ENCODE measurements at regions not wholly inside any gene's neighbourhood (a gene's known extent, or its start where the extent isn't known, plus 50 kb on each side); places are given as distances from the start of the nearest gene placed in this dataset.

- no peak for TF ChIP-seq CREB5 (CRISPR knock-in tag; IDR thresholded peaks at IDR 0.05; ENCODE audit: low read depth)
- no peak for TF ChIP-seq CSRNP3 (CRISPR knock-in tag; IDR thresholded peaks at IDR 0.05)
- no peak for TF ChIP-seq ZNF565 (CRISPR knock-in tag; conservative IDR thresholded peaks at IDR 0.05; ENCODE audit: low read depth)
- no peak for TF ChIP-seq ZFP30 (CRISPR knock-in tag; IDR thresholded peaks at IDR 0.05)
- no peak for TF ChIP-seq CSDC2 (CRISPR knock-in tag; IDR thresholded peaks at IDR 0.05)
- no peak for TF ChIP-seq OSR1 (CRISPR knock-in tag; IDR thresholded peaks at IDR 0.05)
These were observed 1087.1 kb downstream of the TBC1D22A start (continued) for GRCh38 chr22:47849576-47849975.

GRCh38 chr22:47848184-47848920, 1085.9 kb downstream of the TBC1D22A start:
- ATAC-seq: no peak
- TF ChIP-seq RARB (CRISPR knock-in tag; IDR thresholded peaks at IDR 0.05): no peak
- no peak for TF ChIP-seq ZFP30 (CRISPR knock-in tag; IDR thresholded peaks at IDR 0.05)
- no peak for TF ChIP-seq GLIS3 (CRISPR knock-in tag; IDR thresholded peaks at IDR 0.05)
- TF ChIP-seq CSRNP3 (CRISPR knock-in tag; IDR thresholded peaks at IDR 0.05): no peak
- TF ChIP-seq PPARA (CRISPR knock-in tag; IDR thresholded peaks at IDR 0.05; ENCODE audit: borderline replicate concordance): no peak
- TF ChIP-seq ESRRG (CRISPR knock-in tag; IDR thresholded peaks at IDR 0.05): no peak
- no peak for TF ChIP-seq ISL1 (CRISPR knock-in tag; IDR thresholded peaks at IDR 0.05)
- no peak for TF ChIP-seq ZFP3 (CRISPR knock-in tag; IDR thresholded peaks at IDR 0.05)
- no peak for TF ChIP-seq ZNF565 (CRISPR knock-in tag; conservative IDR thresholded peaks at IDR 0.05; ENCODE audit: low read depth)
- no peak for TF ChIP-seq ZNF8 (CRISPR knock-in tag; IDR thresholded peaks at IDR 0.05)
- TF ChIP-seq ARNTL (CRISPR knock-in tag; IDR thresholded peaks at IDR 0.05; ENCODE audit: borderline replicate concordance, low read depth): no peak
- TF ChIP-seq BACH2 (CRISPR knock-in tag; IDR thresholded peaks at IDR 0.05; ENCODE audit: borderline replicate concordance): no peak
- TF ChIP-seq TCF4 (CRISPR knock-in tag; IDR thresholded peaks at IDR 0.05; ENCODE audit: borderline replicate concordance): no peak
- no peak for TF ChIP-seq CSDC2 (CRISPR knock-in tag; IDR thresholded peaks at IDR 0.05)
- TF ChIP-seq TSHZ2 (CRISPR knock-in tag; IDR thresholded peaks at IDR 0.05): no peak
- TF ChIP-seq TOX (CRISPR knock-in tag; IDR thresholded peaks at IDR 0.05; ENCODE audit: borderline replicate concordance): no peak
- no peak for TF ChIP-seq SNAI2 (CRISPR knock-in tag; IDR thresholded peaks at IDR 0.05)

- ATAC-seq: no peak
- TF ChIP-seq BACH2 (CRISPR knock-in tag; IDR thresholded peaks at IDR 0.05; ENCODE audit: borderline replicate concordance) (no peak), ZNF70 (CRISPR knock-in tag; IDR thresholded peaks at IDR 0.05) (no peak), ISL1 (CRISPR knock-in tag; IDR thresholded peaks at IDR 0.05) (no peak), OSR1 (CRISPR knock-in tag; IDR thresholded peaks at IDR 0.05) (no peak), TOX (CRISPR knock-in tag; IDR thresholded peaks at IDR 0.05; ENCODE audit: borderline replicate concordance) (no peak)
These were observed 1084.9 kb downstream of the TBC1D22A start for GRCh38 chr22:47847131-47847890.

GRCh38 chr22:47846206-47846605, 1083.8 kb downstream of the TBC1D22A start:
- no peak for ATAC-seq
- no peak for TF ChIP-seq BACH2 (CRISPR knock-in tag; IDR thresholded peaks at IDR 0.05; ENCODE audit: borderline replicate concordance)
- TF ChIP-seq ZNF70 (CRISPR knock-in tag; IDR thresholded peaks at IDR 0.05): no peak
- TF ChIP-seq ESRRG (CRISPR knock-in tag; IDR thresholded peaks at IDR 0.05): no peak
- no peak for TF ChIP-seq TSHZ2 (CRISPR knock-in tag; IDR thresholded peaks at IDR 0.05)
- TF ChIP-seq ARNTL (CRISPR knock-in tag; IDR thresholded peaks at IDR 0.05; ENCODE audit: borderline replicate concordance, low read depth): no peak
- TF ChIP-seq TOX (CRISPR knock-in tag; IDR thresholded peaks at IDR 0.05; ENCODE audit: borderline replicate concordance): no peak
- no peak for TF ChIP-seq TCF4 (CRISPR knock-in tag; IDR thresholded peaks at IDR 0.05; ENCODE audit: borderline replicate concordance)
- no peak for TF ChIP-seq CSDC2 (CRISPR knock-in tag; IDR thresholded peaks at IDR 0.05)
- TF ChIP-seq GLIS3 (CRISPR knock-in tag; IDR thresholded peaks at IDR 0.05): no peak
- TF ChIP-seq RARB (CRISPR knock-in tag; IDR thresholded peaks at IDR 0.05): no peak
- TF ChIP-seq PPARA (CRISPR knock-in tag; IDR thresholded peaks at IDR 0.05; ENCODE audit: borderline replicate concordance): no peak
- TF ChIP-seq ISL1 (CRISPR knock-in tag; IDR thresholded peaks at IDR 0.05): no peak
- TF ChIP-seq ZNF8 (CRISPR knock-in tag; IDR thresholded peaks at IDR 0.05): no peak
- no peak for TF ChIP-seq SNAI2 (CRISPR knock-in tag; IDR thresholded peaks at IDR 0.05)
- TF ChIP-seq CREB5 (CRISPR knock-in tag; IDR thresholded peaks at IDR 0.05; ENCODE audit: low read depth): no peak

All from SK-N-SH treated with all-trans-retinoic acid at 6 μM for 48 hours (cell line).